ENCODE measurements at regions not wholly inside any gene's neighbourhood (a gene's known extent, or its start where the extent isn't known, plus 50 kb on each side); places are given as distances from the start of the nearest gene placed in this dataset.

DNA sequence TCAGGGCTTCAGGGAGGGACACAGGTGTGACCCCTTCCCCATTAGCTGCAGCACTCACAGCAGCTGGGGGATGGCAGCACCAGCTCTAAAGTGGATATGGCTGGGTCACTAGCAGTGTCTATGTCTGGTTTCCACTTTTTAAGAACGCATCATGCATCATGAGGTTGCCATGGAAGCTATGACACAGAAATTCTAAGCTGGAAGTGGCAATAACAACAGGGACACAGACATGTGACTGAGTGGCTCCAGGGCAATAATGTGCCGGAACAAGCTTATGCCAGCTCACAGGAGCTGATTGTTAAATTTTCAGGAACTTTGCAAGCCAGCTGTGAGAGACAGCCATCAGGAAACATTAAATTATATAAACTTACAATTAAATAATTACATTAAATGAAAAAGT is 51.2 kb upstream of the NFASC start:
- no peak for DNase-seq
- no peaks in the 10 kb centered on the region for H3K36me3 ChIP-seq
- no peak for ATAC-seq
- TF ChIP-seq POLR2A (IDR thresholded peaks at IDR 0.05): no peak
- TF ChIP-seq CTCF (IDR thresholded peaks at IDR 0.05): no peak
- H3K27me3 ChIP-seq: no peaks in the 10 kb centered on the region
- H3K4me1 ChIP-seq: no peaks in the 10 kb centered on the region
- no peak overlapping the region for H3K4me3 ChIP-seq
- no peaks in the 10 kb centered on the region for H3K9me3 ChIP-seq
- WGBS (ENCODE audit: insufficient coverage, low coverage, low lambda C conversion rate, missing lambda C conversion rate): 72% methylated on average over 2 of the region's 2 CpGs
- H3K27ac ChIP-seq: no peak overlapping the region
- intact Hi-C loops (cut with DNase I): no loop called here
